Choroid plexus epithelial cell (primary cell): ENCODE measurements at regions not wholly inside any gene's neighbourhood (a gene's known extent, or its start where the extent isn't known, plus 50 kb on each side); places are given as distances from the start of the nearest gene placed in this dataset.

Source experiments
- DNase-seq: peaks from one replicate; pipeline ENCODE4 v3.0.0-alpha.2; 2010; ENCODE audit warnings: low read depth
- H3K4me3 ChIP-seq: 2 replicates; pipeline ENCODE4 v1.5.1; 2011; ENCODE audit warnings: low read depth, mild to moderate bottlenecking, control low read depth, low read length, moderate library complexity
- TF ChIP-seq, protein P1 (sequence below): conservative IDR thresholded peaks from 2 replicates; pipeline ENCODE4 v1.5.1; 2011; ENCODE audit warnings: low read depth, mild to moderate bottlenecking, control low read depth, inconsistent platforms, low read length, moderate library complexity

DNA sequence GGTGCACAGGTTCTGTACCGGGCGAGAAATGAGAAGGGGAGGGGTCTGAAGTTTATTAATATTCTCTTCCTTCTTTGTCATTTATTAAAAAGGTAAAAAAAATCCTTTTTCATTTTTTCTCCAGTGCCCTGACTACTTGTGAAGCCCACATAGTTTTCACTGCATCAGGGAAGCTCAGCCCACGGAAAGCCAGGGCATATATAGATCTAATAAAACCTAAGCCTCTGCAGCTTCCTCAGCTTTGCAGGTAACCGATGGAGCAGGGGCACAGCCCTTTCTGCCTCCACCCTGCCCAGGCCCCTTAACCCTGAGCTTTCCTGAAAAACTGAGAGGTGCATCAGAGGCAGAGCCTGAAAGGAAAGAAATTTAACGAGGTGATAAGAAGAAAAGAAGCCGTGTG, 140.1 kb downstream of the NXPE2 start:
- H3K4me3 ChIP-seq = no peak overlapping the region
- TF ChIP-seq, protein P1, sequence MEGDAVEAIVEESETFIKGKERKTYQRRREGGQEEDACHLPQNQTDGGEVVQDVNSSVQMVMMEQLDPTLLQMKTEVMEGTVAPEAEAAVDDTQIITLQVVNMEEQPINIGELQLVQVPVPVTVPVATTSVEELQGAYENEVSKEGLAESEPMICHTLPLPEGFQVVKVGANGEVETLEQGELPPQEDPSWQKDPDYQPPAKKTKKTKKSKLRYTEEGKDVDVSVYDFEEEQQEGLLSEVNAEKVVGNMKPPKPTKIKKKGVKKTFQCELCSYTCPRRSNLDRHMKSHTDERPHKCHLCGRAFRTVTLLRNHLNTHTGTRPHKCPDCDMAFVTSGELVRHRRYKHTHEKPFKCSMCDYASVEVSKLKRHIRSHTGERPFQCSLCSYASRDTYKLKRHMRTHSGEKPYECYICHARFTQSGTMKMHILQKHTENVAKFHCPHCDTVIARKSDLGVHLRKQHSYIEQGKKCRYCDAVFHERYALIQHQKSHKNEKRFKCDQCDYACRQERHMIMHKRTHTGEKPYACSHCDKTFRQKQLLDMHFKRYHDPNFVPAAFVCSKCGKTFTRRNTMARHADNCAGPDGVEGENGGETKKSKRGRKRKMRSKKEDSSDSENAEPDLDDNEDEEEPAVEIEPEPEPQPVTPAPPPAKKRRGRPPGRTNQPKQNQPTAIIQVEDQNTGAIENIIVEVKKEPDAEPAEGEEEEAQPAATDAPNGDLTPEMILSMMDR = no peak
- no peak for DNase-seq

DNA sequence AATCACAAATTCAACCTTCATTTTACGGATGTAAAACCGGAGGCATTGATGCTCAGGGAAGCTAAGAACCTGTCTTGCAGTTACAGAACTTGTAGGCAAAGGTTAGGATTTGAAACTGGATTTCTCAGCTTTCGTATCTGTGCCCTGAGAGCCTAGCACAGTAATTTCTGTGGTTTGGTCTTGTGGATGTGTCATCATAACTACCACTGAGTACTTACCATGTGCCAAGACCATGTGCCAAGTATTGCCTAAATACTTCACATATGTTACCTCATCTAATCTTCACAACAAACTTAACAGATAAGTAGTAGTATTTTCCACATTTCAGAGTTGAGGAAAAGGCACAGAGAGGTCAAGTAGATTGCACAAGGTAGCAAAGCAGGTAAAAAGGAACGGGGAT, 140.7 kb downstream of the NXPE2 start:
- no peak overlapping the region for H3K4me3 ChIP-seq
- DNase-seq = no peak
- TF ChIP-seq, protein P1 = no peak

DNA sequence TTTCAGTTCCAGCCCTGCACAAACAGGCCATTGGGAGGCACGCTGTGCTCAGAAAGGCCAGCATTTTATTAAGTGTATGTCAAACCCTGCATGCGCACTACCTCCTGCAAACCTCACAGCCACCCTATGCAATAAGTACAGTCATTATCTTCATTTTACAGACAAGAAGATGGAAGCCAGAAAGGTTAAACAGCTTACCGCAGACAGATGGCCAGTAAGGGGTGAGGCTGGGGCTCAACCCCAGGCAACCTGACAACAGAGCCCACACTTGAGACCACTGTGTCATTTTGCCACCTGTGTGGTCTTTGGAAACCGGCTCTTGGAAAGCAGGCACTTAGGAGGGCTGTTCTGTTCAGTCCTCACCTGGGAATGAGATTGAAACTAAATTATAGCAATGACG, 142.3 kb downstream of the NXPE2 start:
- TF ChIP-seq, protein P1 = no peak
- no peak overlapping the region for H3K4me3 ChIP-seq
- no peak for DNase-seq

DNA sequence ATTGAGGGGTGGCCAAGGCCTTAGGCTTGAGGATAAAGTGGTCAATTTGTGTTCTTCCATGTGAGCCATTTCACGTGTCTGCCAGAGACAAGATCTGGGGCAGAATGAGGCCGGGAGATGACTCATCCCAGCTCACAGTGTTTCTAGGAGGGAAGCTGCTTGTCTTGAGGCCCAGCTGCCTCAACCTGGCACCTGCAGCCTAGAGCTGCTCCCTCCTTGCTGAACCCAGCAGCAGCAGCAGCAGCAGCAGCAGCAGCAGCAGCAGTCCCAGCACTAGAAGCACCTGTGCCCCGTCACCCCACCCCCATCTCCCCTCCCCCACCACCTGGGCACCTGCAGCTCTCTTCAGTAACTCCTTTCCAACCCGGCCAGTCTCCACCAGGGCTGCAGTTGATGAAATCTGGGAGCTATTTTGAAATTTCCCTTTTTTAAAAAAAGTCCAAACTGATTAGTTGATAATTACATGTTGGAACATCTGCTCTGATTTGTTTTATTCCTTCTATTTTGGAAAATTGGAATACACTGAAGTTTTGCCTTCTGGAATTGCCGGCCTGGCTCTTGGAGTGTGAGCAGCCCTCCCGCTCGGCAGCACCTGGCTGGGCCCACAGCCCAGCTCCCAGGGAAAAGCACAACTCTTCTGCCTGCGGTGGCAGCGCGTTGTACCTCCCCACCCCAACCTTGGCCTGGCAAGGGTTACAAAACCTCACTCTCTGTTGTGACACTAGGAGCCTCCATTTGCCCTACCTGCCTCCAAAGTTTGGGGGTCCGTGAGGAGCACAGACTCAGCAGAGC, 143.5 kb downstream of the NXPE2 start:
- no peak overlapping the region for H3K4me3 ChIP-seq
- TF ChIP-seq, protein P1 = no peak
- peak; percentile 2 for DNase-seq

DNA sequence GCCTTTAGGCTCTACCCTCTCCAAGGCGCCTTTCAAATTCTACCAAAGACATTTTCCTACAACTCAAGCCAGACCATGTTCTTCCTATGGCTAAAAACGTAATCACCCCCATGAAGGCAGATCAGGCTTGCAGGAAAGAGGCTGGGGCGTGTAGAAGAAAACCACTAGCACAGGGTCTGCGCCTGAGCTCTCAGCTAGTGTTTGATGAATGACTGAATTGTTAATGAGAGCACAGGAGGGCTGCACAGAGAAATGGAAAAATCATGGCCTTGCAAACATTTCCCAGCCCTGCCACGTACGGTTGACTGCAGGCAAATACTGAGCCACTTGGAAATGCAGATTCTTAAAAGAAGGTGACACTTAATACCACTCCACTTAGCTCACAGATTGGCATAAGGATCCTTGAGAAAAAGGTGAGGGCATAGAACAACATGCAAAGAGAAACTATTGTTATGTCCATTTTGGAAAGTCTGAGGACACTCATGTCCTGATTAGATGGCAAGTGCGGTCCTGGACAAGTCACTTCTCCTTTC, 148.6 kb downstream of the NXPE2 start:
- TF ChIP-seq, protein P1 = no peak
- no peak overlapping the region for H3K4me3 ChIP-seq

DNA sequence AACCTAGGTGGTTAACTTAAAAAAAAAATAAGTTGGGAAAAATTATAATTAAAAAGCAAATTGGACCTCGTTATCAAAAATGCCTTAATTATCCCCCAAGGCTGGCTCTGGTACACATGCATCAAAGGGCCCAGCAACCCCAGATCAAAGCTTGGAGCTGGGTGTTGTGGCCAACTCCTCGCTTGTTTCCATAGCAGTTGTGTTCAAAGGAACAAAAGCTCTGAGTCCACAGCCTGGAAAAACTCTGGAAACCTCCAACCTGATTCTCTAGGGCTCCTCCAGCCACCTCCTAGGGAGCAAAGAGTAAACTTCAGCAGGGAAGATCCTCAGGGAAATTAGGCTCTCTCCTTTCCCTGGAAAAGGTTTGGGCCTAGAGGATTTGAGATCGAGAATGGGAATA, 149.4 kb downstream of the NXPE2 start:
- no peak for DNase-seq
- H3K4me3 ChIP-seq = no peak overlapping the region
- TF ChIP-seq, protein P1 = no peak

More for the DNA sequence above, 148.6 kb downstream of the NXPE2 start:
- DNase-seq = no peak
